ENCODE measurements at regions not wholly inside any gene's neighbourhood (a gene's known extent, or its start where the extent isn't known, plus 50 kb on each side); places are given as distances from the start of the nearest gene placed in this dataset.

GRCh38 chr2:60628026-60628425 is 74.6 kb upstream of the BCL11A start:
- Histone ChIP-seq H3K27ac (ENCODE audit: low read depth, low read length) (no peak overlapping the region), H3F3A (ENCODE audit: control insufficient read depth, insufficient read depth) (no peaks in the 10 kb centered on the region), H3K9me3 (ENCODE audit: control insufficient read depth, insufficient read depth, low read length) (no peaks in the 10 kb centered on the region), H3K4me2 (ENCODE audit: low read length) (no peak overlapping the region), H3K4me1 (ENCODE audit: control insufficient read depth, low read length) (peaks cover 10% of the 10 kb centered on the region), H4K20me1 (ENCODE audit: control insufficient read depth, insufficient read depth, low read depth, low read length) (no peaks in the 10 kb centered on the region), H3K36me3 (ENCODE audit: control insufficient read depth, low read length) (no peaks in the 10 kb centered on the region), H3K27me3 (ENCODE audit: control insufficient read depth, low read length) (peaks cover 60% of the 10 kb centered on the region), H3K79me2 (ENCODE audit: control insufficient read depth, low read length) (no peaks in the 10 kb centered on the region), H3K9me2 (replicated peaks; ENCODE audit: control insufficient read depth, low read length) (no peaks in the 10 kb centered on the region), H3K4me3 (ENCODE audit: low read length) (no peak overlapping the region)
- no peak for TF ChIP-seq EZH2phosphoT487 (IDR thresholded peaks at IDR 0.05; ENCODE audit: borderline replicate concordance, low read length)
- TF ChIP-seq CTCF (IDR thresholded peaks at IDR 0.05; ENCODE audit: low read depth, low read length, poor library complexity, severe bottlenecking): no peak

- Histone ChIP-seq H3K4me2 (ENCODE audit: low read length) (no peak overlapping the region), H3K4me1 (ENCODE audit: control insufficient read depth, low read length) (peaks cover 17% of the 10 kb centered on the region), H3K9me3 (ENCODE audit: control insufficient read depth, insufficient read depth, low read length) (no peaks in the 10 kb centered on the region), H3K4me3 (ENCODE audit: low read length) (no peak overlapping the region), H3K27me3 (ENCODE audit: control insufficient read depth, low read length) (peaks cover 57% of the 10 kb centered on the region), H3K79me2 (ENCODE audit: control insufficient read depth, low read length) (no peaks in the 10 kb centered on the region), H3K36me3 (ENCODE audit: control insufficient read depth, low read length) (no peaks in the 10 kb centered on the region), H3K27ac (ENCODE audit: low read depth, low read length) (no peak overlapping the region), H3K9me2 (replicated peaks; ENCODE audit: control insufficient read depth, low read length) (no peaks in the 10 kb centered on the region), H3F3A (ENCODE audit: control insufficient read depth, insufficient read depth) (no peaks in the 10 kb centered on the region), H4K20me1 (ENCODE audit: control insufficient read depth, insufficient read depth, low read depth, low read length) (no peaks in the 10 kb centered on the region)
- TF ChIP-seq EZH2phosphoT487 (IDR thresholded peaks at IDR 0.05; ENCODE audit: borderline replicate concordance, low read length) (no peak), CTCF (IDR thresholded peaks at IDR 0.05; ENCODE audit: low read depth, low read length, poor library complexity, severe bottlenecking) (no peak)
Measured at GRCh38 chr2:60628615-60629304, 75.3 kb upstream of the BCL11A start.

- no peak overlapping the region for H3K27ac ChIP-seq (ENCODE audit: low read depth, low read length)
- H3K9me3 ChIP-seq (ENCODE audit: control insufficient read depth, insufficient read depth, low read length): no peaks in the 10 kb centered on the region
- H3K27me3 ChIP-seq (ENCODE audit: control insufficient read depth, low read length): peaks cover 51% of the 10 kb centered on the region
- H4K20me1 ChIP-seq (ENCODE audit: control insufficient read depth, insufficient read depth, low read depth, low read length): no peaks in the 10 kb centered on the region
- no peaks in the 10 kb centered on the region for H3K36me3 ChIP-seq (ENCODE audit: control insufficient read depth, low read length)
- H3K79me2 ChIP-seq (ENCODE audit: control insufficient read depth, low read length): no peaks in the 10 kb centered on the region
- H3F3A ChIP-seq (ENCODE audit: control insufficient read depth, insufficient read depth): no peaks in the 10 kb centered on the region
- peaks cover 17% of the 10 kb centered on the region for H3K4me1 ChIP-seq (ENCODE audit: control insufficient read depth, low read length)
- no peaks in the 10 kb centered on the region for H3K9me2 ChIP-seq (replicated peaks; ENCODE audit: control insufficient read depth, low read length)
- no peak overlapping the region for H3K4me3 ChIP-seq (ENCODE audit: low read length)
- no peak overlapping the region for H3K4me2 ChIP-seq (ENCODE audit: low read length)
- TF ChIP-seq EZH2phosphoT487 (IDR thresholded peaks at IDR 0.05; ENCODE audit: borderline replicate concordance, low read length) (no peak), CTCF (IDR thresholded peaks at IDR 0.05; ENCODE audit: low read depth, low read length, poor library complexity, severe bottlenecking) (no peak)
Measured at GRCh38 chr2:60629305-60629662, 75.8 kb upstream of the BCL11A start.

All from DOHH2 (cell line).